Hematopoietic multipotent progenitor cell treated with erythropoietin and hydrocortisone succinate and interleukin-3 and kit ligand, for 15 days (in vitro differentiated cells): ENCODE measurements at regions not wholly inside any gene's neighbourhood (a gene's known extent, or its start where the extent isn't known, plus 50 kb on each side); places are given as distances from the start of the nearest gene placed in this dataset.

Source experiments
- DNase-seq: peaks from one replicate; pipeline ENCODE4 v3.0.0-alpha.2; 2015; ENCODE audit warnings: low spot score

DNA sequence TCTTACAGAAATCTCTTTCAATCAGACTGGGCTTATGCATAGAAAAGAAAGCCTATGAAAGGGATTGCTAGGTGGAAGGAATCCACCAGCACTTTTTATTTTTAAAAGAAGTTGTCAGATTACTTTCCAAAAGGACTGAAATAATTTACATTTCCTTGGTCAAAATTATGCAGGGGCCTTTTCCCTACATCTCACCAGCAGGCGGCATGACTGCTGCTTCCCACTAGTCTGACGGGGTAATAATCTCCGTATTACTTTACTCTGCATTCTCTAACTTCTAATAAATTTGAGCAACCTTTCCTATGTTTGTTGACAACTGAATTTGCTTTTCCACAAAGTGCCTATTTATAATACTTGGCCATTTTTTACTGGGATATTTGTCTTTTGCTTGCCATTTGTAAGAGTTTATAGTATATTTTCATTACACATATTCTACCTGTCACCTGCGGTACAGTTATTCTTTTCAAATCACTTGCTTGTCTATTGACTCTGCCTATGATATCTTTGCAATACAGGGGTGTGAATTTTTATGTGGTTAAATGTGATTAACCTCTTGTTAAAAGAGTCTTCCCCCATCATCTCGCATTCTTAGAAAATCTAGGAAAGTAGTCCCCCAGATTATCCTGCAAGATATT, 51.9 kb upstream of the USP47 start:
- peak; percentile 8 for DNase-seq

DNA sequence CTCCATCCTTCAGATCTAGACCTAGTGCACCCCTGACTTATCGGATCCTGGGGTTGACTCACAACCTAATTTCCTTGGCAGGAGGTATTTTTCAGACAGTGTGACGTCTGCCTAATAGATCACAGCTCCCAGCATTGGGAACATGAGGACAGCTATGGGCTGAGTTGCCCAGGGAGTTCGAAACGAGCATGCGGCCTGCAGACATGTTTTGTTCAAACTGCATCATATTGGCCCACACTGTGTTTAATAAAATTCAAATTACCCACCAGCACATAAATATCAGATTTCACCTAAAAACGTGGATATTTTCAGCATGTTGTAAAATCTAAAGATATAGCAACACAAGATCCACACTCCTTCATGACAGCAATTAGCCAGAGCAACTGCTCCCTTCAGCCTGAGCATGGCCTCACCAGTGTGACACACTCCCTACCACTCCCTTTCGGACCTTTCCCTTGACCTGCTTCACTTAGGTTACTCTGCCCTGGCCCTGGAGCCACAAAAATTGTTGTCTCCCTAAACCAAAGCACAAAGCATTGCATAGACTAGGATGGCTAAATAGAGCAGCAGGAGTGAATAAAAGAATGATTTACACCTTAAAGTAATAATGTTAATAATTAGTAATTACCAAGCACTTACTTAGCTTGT, 53.6 kb upstream of the USP47 start:
- DNase-seq, result no peak

DNA sequence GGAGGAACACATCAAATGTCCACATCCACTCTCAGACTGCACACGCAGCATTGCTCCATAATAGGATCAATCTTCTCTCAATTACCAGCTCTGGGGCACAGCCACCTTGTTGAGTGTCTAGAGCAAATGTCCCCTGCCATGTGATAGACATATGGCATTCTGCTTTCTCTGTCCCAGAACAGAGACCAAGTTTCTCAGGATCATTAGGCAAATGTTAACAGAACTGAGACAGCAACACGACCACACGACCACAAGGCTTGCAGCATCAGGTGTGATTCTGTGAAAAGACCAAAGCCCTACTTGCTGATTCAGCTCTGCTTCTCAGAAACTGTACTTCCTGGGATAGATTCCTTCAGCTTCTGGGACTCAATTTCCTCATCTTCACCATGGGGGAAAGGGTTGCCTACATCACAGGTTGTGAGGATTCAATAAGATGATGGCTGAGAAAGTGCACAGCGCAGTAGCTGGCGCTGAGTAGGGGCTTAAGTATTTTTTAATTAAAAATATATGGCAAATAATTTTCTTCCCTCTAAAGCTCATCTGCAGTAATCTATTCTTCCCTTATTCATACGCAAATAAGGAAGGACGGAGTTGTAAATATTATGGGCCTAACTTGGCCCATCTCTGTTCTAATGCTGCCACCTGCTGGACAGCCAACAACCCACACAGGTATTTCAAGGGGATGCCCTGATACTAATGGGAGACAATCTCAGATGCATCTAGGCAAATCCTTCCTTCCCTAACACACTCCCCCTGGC, 54.3 kb upstream of the USP47 start:
- DNase-seq, result peak; percentile 66

DNA sequence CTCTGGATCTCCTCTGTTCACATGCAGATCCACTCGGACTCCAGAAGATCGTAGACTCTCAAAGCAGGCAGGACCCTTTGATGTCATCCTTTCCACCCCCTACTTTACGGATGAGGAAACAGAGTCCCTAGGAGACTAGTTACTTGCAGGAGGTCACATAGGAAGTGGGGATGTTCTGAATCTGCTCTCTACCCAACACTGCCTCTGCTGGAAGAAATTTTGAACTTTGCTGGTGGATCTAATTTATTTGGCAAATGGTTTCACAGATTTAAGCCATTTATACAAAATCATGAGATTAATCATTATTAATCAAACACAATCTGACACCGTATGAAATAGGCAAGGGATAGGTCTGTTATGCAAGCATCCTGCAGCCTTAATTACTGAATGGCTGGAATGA, 55.0 kb upstream of the USP47 start:
- DNase-seq, result no peak

DNA sequence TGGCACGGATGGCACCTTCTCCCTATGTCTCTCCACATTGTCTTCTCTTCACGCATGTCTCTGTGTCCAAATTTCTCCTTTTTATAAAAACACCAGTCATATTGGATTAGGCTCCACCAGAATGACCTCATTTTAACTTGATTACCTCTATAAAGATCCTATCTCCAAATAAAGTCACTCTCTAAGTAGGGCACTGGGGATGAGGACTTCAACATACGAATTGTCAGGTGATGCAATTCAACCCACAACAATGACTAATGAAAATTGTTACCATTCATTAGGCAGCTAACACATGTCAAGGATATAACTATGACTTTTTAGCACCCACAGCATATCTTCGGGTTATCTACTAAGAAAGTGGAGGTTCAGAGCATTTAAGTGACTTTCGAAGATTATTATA, 55.5 kb upstream of the USP47 start:
- DNase-seq, result no peak

DNA sequence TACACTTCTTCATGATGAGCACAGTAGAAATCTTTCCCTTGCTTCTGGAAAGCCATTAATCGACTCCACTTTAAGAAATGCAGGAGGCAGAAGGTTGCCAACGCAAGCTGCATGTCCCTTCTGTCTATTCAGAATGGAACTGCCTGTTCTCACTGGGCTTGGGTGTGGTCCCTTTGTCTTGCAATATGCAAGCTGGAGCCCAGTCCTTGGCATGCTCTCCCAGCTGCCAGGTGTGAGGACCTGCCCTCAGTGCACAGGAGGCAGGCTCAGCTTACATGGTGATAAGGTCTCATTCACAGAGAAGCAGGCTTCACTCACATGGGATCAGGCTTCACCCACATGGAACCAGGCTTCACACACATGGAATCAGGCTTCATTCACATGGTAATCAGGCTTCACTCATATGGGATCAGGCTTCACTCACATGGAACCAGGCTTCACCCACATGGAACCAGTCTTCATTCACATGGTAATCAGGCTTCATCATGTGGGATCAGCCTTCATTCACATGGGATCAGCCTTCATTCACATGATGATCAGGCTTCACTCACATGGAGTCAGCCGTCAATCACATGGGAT, 59.2 kb upstream of the USP47 start:
- no peak for DNase-seq

DNA sequence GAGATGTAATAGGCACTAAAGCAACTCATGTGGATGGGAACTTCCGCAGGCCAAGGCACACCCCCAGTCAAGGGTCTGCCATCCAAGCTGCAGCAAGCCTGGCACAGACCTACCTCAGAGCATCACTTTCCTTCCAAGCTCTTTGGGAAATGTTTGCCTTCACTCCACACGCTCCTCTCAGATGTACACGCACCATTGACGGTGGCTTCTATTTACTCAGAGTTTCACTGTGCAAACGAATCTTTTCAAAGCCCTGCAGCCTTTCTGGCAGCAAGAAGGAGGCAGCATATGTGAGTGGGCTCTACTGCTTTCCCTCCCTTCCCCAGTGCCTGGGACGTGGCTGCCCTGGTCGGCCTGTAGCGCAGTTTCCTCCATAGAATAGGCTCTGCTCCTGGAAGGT, 60.9 kb upstream of the USP47 start:
- no peak for DNase-seq

DNA sequence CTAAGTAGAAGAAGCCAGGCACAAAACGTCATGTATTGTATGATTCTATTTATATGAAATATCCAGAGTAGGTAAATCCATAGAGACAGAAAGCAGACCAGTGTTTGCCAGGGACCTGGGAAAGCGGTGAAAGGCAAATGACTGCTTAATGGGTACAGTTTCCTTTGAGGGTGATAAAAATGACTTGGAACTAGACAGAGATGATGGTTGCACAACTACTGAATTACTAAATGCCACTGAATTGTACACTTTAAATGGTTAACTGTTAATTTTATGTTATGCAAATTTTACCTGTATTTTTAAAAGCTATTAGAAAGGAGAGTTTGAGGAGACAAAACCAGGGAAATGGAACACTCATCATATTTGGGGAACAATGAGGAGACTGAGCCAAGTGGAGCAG, 61.8 kb upstream of the USP47 start:
- no peak for DNase-seq

DNA sequence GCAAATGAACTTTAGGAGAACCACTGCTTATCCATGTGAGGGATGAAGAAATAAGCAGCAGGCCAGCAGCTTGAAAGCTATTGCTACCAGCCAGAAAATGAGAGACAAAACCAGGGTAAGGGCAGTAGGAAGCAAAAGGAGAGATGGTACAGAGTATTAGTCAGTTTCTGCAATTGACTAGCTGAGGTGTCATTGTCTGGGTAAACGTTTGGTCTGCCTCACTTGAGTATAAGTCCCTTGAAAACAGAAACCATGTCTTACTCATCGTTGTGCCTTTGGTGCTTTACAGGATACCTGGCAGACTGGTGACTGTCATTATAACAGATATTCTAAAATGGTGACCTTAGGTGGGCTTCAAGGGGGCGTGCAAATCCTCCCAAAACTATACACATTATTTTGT, 63.9 kb upstream of the USP47 start:
- DNase-seq, result no peak

DNA sequence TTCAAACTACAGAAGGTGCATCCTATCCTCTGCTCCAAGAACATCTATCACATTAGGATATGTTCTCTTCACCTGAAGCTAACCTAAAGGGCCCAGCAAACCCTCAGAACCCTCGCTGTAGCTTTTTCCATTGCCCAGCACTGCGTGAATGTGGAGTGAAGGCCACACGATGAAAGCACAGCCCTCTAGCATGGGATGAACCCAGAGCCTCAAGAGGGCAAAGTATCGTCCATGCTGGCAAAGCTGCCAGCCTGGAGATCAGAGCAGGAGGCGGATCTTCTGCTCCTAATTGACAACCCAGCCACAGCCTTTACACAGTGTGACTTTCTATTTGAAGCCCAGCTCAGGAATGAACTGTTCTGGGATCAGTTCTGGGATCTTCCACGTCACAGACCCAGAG, 65.1 kb upstream of the USP47 start:
- DNase-seq, result no peak

DNA sequence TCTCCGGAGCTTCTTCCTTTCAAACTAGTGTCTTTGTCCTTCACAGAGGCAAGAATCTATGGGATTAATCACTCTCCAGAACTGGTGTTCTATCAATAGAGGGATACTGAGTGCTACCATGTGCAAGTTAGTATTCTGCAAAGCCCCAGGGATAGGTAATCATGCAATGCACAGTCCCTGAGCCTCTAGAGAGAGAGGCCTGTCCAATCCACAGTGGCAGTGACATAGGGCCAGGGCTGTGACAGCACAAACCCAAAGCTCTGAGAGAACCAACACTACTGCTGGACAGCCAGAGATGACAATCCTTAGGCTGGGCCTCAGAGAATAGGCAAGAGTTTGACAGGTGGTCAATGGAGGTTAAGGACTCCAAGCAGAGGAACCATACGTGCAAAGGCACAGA, 66.8 kb upstream of the USP47 start:
- no peak for DNase-seq

DNA sequence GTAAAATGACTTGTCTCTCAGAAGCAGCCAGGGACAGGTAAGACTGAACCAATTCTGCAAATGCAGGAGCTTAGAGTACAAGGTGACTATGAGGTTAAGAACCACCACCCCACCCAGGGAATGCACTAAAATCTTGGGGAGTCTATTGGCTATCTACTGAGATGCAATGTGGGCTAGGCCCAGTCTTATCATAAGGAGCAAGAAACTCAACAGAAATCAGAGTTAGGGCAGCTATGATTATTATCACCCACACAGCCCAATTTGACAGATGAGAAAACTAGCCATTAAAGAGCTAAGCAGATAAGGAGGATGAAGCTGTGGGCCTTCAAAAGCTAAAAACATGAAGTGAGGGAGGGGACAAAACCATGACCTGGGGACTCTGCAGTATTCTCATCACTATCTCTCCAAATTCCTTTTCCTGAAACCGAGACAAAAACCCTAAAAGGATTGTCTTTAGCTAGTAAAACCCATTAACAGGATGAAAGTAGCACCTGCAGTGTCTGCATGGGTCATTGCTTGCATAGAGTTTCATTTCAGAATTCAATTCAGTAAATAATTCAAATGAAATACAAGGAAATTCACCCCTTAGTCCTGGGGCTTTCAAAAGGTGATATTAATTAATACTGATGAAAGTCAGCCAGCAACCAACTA, 68.8 kb upstream of the USP47 start:
- no peak for DNase-seq

DNA sequence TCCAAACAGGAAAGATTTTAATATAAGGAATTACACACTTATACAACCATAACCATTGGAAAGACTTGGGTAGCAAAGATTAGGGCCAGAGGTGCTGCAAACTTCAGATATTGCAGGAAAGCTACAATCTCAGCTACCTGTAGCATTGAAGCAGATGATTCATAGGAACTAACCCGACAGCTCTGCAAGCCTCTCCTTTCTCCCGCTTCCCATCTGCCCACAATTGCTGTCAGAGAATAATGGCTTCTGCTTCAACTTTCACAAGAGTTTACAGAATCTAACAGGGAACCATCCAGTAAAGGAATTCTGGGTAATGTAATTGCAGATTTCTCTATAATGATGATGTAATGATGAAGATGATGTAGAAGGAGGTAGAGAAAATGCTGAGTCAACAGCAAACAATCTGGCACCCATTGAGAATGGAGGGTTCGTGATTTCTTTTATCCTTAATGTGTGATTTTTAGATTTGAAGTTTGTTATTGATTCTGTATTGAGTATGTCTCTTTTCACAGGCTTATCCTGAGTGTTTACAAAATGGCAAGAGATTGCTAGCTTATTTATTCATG, 70.8 kb upstream of the USP47 start:
- no peak for DNase-seq

DNA sequence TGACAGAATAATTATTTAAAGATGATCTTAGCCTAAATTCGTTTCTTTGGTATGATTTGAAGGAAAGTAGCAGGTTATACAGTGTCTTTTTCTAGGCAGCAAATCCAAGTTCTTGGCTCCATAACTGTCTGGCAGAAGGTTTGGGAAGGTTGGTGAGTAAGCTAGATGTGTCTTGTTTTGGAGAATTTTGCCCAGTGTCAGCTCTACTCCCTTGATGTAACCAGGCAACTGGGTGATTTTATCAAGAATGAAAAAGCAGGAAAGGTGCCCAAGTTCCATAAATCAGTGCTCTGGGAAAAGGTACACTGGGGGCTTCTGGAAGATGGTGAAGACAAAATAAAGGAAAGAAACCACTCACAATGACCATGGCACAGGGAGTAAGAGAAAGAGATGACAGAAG, 71.5 kb upstream of the USP47 start:
- no peak for DNase-seq

DNA sequence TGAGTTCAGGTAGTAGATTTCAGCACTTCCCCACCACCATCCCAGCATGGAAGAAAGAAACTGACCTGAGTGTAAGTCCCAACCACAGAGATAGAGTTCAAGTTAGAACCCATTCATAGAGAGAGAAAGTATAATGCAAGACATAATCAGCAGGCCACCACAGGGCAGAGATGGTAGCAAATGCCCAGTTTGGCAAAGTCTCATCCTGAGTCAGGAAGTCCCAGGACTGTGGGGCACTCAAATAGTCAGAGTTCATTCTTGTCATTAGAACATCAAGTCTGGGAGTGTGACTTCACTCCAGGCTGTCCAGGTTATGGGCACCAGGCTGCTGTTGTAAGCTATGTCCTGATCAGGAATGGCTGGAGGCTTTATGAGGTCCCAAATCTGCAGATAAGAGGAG, 72.0 kb upstream of the USP47 start:
- no peak for DNase-seq

DNA sequence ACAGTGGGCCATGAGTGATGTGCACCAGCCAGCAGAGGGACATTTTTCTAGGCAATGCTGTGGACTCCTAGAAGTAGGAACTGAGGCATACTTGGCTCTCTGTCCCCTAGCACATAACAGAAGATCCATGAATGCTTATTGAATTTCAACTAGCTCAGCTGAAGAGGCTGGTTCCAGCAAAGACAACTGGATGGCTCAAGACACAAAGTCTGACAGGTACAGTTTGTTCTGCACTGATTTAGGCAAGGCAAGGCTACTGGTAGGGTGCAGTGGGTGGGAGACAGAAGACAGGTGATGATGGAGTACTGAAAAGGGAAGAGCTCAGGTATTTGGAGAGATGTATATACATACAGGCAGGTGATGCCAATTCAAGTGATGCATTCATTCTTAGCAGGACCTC, 72.4 kb upstream of the USP47 start:
- no peak for DNase-seq

DNA sequence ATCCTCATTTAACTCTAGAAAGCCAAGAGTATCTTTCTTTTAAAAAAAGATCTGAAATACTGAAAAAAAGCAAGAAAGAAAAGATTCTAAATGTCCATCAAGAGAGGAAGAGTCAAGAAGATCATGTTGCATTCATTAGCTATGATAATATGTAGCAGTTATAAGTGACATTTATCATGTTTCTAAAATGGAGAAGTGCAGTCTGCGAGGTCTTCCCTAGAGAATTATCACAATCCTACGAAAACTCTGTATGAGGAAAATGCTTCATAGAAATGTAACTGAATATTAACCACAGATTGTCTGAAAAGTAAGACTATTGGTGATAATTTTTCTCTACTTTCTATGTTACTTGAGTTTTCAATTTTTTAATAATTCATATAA, 77.4 kb upstream of the USP47 start:
- DNase-seq, result no peak

DNA sequence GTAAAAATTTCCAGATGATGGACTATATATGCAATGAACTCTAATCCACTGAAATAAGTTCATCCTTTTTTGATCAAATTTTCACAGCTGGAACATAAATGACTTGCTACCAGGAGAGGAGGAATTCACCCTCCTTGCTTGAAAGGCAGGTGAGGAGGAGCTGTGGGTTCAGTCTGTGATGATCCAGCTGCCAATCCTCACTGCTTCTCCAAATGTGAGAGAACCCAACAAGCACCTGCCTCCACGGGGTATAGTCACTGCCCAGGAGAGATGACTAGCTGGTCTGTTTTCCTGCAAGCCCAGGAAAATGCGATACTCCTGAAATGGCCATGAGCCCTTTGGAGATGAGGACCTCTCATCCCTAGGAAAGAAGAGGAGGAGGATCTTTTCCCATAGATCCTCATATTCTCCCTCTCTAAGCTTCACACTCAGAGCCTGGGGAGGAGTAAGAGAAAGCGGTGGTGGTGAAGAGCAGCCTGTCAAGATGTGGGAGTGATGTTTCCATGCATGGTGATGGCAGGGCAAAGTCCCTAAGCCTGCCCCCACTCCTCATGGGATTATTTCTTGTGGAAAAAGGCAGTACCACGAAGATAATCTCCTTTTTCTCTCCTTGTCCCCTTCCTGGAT, 77.9 kb upstream of the USP47 start:
- DNase-seq, result no peak

DNA sequence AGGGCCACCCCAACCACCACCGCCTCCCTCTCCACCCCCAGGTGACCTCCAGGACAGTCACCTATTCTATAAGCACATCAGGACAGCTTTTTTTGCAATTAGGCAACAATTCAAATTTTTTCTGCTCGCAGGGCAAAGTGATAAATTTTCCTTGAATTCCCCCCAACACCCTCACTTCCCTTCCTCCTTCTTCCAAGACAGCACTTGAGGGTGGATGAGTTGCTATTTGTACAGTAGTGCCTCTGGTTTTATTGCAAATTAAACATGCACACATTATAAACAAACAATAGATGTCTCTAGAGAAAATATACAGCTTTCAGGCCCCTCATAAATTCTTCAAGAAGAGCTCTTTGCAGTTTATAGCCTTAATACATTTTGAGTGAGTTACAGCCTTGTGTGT, 80.9 kb upstream of the USP47 start:
- DNase-seq, result no peak

DNA sequence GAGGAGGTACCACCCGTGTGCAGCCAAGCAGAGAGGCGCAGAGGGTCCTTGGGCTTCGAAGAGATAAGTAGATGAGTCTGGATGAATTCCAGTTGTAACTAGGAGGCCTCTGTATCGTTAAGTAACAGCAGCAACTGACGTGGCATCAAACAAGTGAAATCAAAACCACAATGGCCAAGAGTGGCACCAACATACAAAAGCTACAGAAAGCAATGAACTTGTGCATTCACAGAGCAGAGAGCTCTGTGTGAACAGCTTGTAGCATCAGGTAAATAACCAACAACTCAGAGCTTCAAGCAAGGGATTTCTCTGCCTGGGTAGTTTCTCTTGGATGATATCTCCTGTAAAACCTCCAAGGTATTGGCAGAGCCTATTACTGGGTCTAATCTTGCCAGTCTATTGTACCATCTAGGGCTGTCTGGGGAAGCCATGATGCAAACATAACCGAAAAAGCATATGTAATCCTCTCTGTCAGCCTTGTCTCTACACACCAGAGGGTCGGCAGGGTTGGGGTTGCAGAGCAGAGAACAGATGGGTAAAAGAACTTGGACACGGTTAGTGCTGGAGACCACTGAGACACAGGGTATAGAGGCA, 83.1 kb upstream of the USP47 start:
- DNase-seq, result no peak

DNA sequence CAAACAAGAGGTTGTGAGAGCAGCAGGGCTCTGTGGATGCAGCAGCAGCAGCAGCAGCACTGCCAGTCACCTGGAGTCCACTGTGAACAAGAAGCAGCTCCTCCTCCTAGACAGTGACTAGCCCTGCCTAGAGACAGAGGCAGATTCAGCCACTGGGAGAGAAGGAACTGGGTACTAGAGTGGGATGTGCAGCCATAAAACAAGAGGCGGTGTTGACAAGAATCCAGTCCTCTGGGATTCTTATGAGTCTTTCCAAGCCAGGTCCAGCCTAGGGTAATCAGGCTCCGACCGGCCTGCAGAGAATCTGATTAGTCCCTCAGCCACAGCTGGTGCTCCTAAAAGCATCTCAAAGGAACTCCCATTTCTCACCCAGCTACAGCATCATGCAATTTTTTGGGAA, 83.9 kb upstream of the USP47 start:
- DNase-seq, result no peak

DNA sequence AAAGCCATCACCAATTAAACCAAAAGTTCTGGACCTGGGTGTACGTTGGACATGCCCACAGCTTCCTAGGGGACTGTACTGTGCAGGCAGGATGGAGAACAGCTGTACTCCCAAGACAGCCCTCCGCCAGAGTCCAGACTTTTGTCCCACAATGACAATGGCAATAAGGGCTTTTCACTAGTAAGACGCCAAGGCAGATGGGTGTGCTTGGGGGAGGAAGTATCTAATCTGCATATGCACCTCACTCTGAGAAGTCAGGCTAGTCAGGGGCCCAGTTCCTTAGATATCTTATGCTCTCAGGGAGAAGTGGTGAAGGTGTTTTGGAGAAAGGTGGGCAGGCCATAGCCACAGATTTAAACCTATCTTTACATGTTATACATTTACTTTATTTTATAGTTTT, 85.1 kb upstream of the USP47 start:
- no peak for DNase-seq
